A673 (cell line): ENCODE measurements at regions not wholly inside any gene's neighbourhood (a gene's known extent, or its start where the extent isn't known, plus 50 kb on each side); places are given as distances from the start of the nearest gene placed in this dataset.

ENCODE experiments used
- BruUV-seq: library from RNA; stranded (reverse); fragments of 400-500 nt; replicated peaks from 2 replicates; lab custom pipeline; 2021; lab: Mats Ljungman, UMichigan
- CTCF ChIA-PET: fragments of 300-600 bp; sonication (Branson Sonifier 250); formaldehyde crosslinking; loops from one replicate; lab custom pipeline; 2022; ENCODE audit warnings: antibody characterized with exemption; lab: Charles Lee
- POLR2A ChIA-PET: fragments of 300-600 bp; sonication (Branson Sonifier 250); formaldehyde crosslinking; loops from one replicate; lab custom pipeline; 2022; ENCODE audit warnings: antibody characterized with exemption; ENCODE audit not compliant: low non-redundant PET; lab: Charles Lee
- DNase-seq: peaks from one replicate; pipeline ENCODE4 v3.0.0-alpha.2; 2015; ENCODE audit warnings: low spot score
- H3K27ac ChIP-seq: fragments of 200-600 bp; sonication (generic); 2 replicates; pipeline ENCODE4 v1.5.1; 2016; ENCODE audit warnings: mixed run types, low read depth, mild to moderate bottlenecking, mixed read lengths, antibody characterized with exemption, low read length; ENCODE audit not compliant: poor library complexity, severe bottlenecking
- H3K27me3 ChIP-seq: fragments of 200-600 bp; sonication (generic); replicated peaks from 2 replicates; pipeline ENCODE4 v1.6.1; 2017; ENCODE audit warnings: mixed run types, low read depth, mild to moderate bottlenecking, mixed read lengths, antibody characterized with exemption, low read length; ENCODE audit not compliant: insufficient read depth, poor library complexity
- H3K36me3 ChIP-seq: fragments of 200-600 bp; sonication (generic); 2 replicates; pipeline ENCODE4 v1.6.1; 2016; ENCODE audit warnings: mixed run types, mild to moderate bottlenecking, mixed read lengths, antibody characterized with exemption, low read length; ENCODE audit not compliant: insufficient read depth, poor library complexity, severe bottlenecking
- H3K4me1 ChIP-seq: fragments of 200-600 bp; sonication (generic); 2 replicates; pipeline ENCODE4 v1.6.1; 2017; ENCODE audit warnings: mixed run types, mild to moderate bottlenecking, mixed read lengths, antibody characterized with exemption, low read length; ENCODE audit not compliant: insufficient read depth, poor library complexity, severe bottlenecking
- H3K4me3 ChIP-seq: fragments of 200-600 bp; sonication (generic); 2 replicates; pipeline ENCODE4 v1.5.1; 2016; ENCODE audit warnings: low read depth, mixed run types, mild to moderate bottlenecking, mixed read lengths, low read length; ENCODE audit not compliant: poor library complexity, severe bottlenecking
- H3K9me3 ChIP-seq: fragments of 200-600 bp; sonication (generic); 2 replicates; pipeline ENCODE4 v1.6.1; 2016; ENCODE audit warnings: mixed run types, low read depth, mild to moderate bottlenecking, mixed read lengths, antibody characterized with exemption, low read length; ENCODE audit not compliant: poor library complexity, severe bottlenecking
- EZH2 ChIP-seq: fragments of 200-600 bp; sonication (generic); IDR thresholded peaks from 2 replicates; pipeline ENCODE4 v1.6.1; 2017; ENCODE audit warnings: borderline replicate concordance, low read depth, mild to moderate bottlenecking, mixed read lengths, antibody characterized with exemption, low read length; ENCODE audit not compliant: poor library complexity, severe bottlenecking
- intact Hi-C: fragments of 100-400 bp; cut with micrococcal nuclease; formaldehyde crosslinking; loops from one replicate; pipeline ENCODE4 v1.10.0; 2022; ENCODE audit not compliant: unreplicated experiment
- TF ChIP-seq, protein P1 (sequence below): fragments of 300-800, 200-600 bp; sonication (generic); conservative IDR thresholded peaks from 2 replicates; pipeline ENCODE4 v1.5.1; 2017; ENCODE audit warnings: low read depth, mild to moderate bottlenecking, antibody characterized with exemption, low read length, moderate library complexity, mixed read lengths

DNA sequence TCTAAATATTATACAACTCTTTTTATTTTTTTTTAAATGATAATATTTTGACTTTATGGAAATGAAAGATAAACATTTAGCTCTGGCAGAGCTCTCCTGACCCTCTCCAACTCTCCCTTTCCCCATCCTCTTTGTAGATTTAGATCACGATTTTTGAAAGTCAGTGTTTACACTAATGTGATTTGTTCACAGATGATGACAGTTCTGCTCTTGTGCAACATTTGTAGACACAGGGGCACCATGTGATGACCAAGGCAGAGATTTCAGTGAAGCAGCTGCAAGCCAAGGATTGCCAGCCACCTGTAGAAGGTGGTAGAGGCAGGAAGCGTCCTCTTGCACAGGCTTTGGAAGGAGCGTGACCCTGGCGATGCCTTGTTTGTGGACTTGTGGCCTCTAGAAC is 483.2 kb downstream of the QKI start:
- H3K9me3 ChIP-seq = no peaks in the 10 kb centered on the region
- POLR2A ChIA-PET = no interaction called here
- no peak overlapping the region for H3K4me3 ChIP-seq
- CTCF ChIA-PET = no interaction called here
- DNase-seq = no peak
- no peak for TF ChIP-seq EZH2
- TF ChIP-seq, protein P1, sequence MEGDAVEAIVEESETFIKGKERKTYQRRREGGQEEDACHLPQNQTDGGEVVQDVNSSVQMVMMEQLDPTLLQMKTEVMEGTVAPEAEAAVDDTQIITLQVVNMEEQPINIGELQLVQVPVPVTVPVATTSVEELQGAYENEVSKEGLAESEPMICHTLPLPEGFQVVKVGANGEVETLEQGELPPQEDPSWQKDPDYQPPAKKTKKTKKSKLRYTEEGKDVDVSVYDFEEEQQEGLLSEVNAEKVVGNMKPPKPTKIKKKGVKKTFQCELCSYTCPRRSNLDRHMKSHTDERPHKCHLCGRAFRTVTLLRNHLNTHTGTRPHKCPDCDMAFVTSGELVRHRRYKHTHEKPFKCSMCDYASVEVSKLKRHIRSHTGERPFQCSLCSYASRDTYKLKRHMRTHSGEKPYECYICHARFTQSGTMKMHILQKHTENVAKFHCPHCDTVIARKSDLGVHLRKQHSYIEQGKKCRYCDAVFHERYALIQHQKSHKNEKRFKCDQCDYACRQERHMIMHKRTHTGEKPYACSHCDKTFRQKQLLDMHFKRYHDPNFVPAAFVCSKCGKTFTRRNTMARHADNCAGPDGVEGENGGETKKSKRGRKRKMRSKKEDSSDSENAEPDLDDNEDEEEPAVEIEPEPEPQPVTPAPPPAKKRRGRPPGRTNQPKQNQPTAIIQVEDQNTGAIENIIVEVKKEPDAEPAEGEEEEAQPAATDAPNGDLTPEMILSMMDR = no peak
- H3K36me3 ChIP-seq = no peaks in the 10 kb centered on the region
- intact Hi-C loops = no loop called here
- H3K27ac ChIP-seq = no peak overlapping the region
- no peaks in the 10 kb centered on the region for H3K27me3 ChIP-seq
- no TSS peak for BruUV-seq
- no peaks in the 10 kb centered on the region for H3K4me1 ChIP-seq

DNA sequence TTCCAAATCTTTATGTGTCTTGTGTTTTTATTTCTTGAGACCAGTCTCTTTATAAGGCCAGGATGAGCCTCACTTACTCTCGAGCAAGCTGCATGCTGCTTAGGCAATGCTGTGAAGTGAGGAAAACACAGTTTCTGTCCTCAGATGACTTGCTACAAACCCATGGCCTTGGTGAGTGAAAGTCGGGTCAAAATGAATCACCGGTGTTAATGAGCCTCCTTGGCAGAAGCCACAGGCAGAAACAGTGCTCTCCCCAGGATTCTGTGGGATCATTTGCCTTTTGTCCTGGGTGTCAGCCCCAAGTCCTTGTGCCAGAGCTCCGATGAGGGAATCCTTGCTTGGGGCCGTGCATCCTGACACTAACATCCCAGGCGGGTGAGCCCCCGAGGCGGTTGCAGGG is 482.5 kb downstream of the QKI start:
- Histone ChIP-seq H3K36me3 (no peaks in the 10 kb centered on the region), H3K9me3 (no peaks in the 10 kb centered on the region), H3K27me3 (no peaks in the 10 kb centered on the region), H3K4me1 (no peaks in the 10 kb centered on the region), H3K27ac (no peak overlapping the region), H3K4me3 (no peak overlapping the region)
- POLR2A ChIA-PET = no interaction called here
- intact Hi-C loops = no loop called here
- TF ChIP-seq EZH2 = no peak
- TF ChIP-seq, protein P1 = no peak
- BruUV-seq = no TSS peak
- CTCF ChIA-PET = no interaction called here
- DNase-seq = no peak

DNA sequence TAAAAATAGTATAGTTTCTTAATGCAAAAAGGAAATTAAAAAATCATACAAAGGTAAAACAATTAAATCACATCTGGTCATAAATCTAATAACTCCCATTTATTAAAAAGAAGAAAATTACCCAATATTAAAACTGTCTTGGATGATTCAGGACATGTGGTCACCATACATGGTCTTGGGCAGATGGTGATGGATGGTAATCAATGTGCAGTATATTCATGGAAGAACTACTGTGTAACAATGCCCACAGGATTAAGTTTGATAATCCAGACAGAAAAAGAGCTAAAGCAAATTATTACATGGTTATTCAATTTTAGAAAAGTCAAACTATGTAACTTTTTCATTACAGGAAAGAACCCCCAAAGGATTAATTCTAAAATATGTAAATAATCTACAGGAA is 480.6 kb downstream of the QKI start:
- H3K27ac ChIP-seq = no peak overlapping the region
- ChIA-PET CTCF (no interaction called here), POLR2A (interaction anchor here (1.0 kb wide), 1 partner anchor 127 kb away, joined by 3 read pairs; no protein-coding TSS in a partner anchor)
- H3K36me3 ChIP-seq = no peaks in the 10 kb centered on the region
- H3K9me3 ChIP-seq = no peaks in the 10 kb centered on the region
- intact Hi-C loops = no loop called here
- TF ChIP-seq, protein P1 = no peak
- no peak for TF ChIP-seq EZH2
- BruUV-seq = no TSS peak
- H3K27me3 ChIP-seq = no peaks in the 10 kb centered on the region
- H3K4me3 ChIP-seq = no peak overlapping the region
- DNase-seq = no peak
- H3K4me1 ChIP-seq = no peaks in the 10 kb centered on the region
